BJ (cell line): ENCODE measurements at regions not wholly inside any gene's neighbourhood (a gene's known extent, or its start where the extent isn't known, plus 50 kb on each side); places are given as distances from the start of the nearest gene placed in this dataset.

Experiments used
- CTCF ChIA-PET: fragments of 350-600 bp; formaldehyde crosslinking; extraction: SDS; loops from one replicate; lab custom pipeline; 2021; ENCODE audit warnings: antibody characterized with exemption, inconsistent platforms; lab: Yijun Ruan, JAX
- POLR2A ChIA-PET: fragments of 300-600 bp; sonication (Branson Sonifier 250); formaldehyde crosslinking; extraction: SDS; loops from one replicate; lab custom pipeline; 2021; ENCODE audit warnings: antibody characterized with exemption; lab: Charles Lee
- DNase-seq: peaks from one replicate; pipeline ENCODE4 v3.0.0-alpha.2; 2011; ENCODE audit warnings: low read depth
- H3K27me3 ChIP-seq: 2 replicates; pipeline ENCODE4 v1.6.0; 2011; ENCODE audit warnings: low read length; ENCODE audit not compliant: control insufficient read depth, insufficient read depth
- H3K36me3 ChIP-seq: 2 replicates; pipeline ENCODE4 v1.5.1; 2011; ENCODE audit warnings: low read length; ENCODE audit not compliant: control insufficient read depth, insufficient read depth
- H3K4me3 ChIP-seq: 2 replicates; pipeline ENCODE4 v1.5.1; 2011; ENCODE audit warnings: low read depth, mild to moderate bottlenecking, control low read depth, low read length
- CTCF ChIP-seq: IDR thresholded peaks from 2 replicates; pipeline ENCODE4 v1.5.1; 2011; ENCODE audit warnings: low read depth, mild to moderate bottlenecking, control low read depth, inconsistent platforms, low read length, moderate library complexity; ENCODE audit not compliant: insufficient read depth

GRCh38 chr6:100166956-100167355, 172.9 kb upstream of the MCHR2 start:
- POLR2A ChIA-PET: interaction anchor here (0.6 kb wide), 1 partner anchor 598 kb away, joined by 4 read pairs; no protein-coding TSS in a partner anchor
- Histone ChIP-seq H3K36me3 (no peaks in the 10 kb centered on the region), H3K4me3 (no peak overlapping the region), H3K27me3 (no peaks in the 10 kb centered on the region)
- no peak for TF ChIP-seq CTCF
- CTCF ChIA-PET: no interaction called here
- DNase-seq: no peak

GRCh38 chr6:100165442-100165841, 171.4 kb upstream of the MCHR2 start:
- Histone ChIP-seq H3K27me3 (no peaks in the 10 kb centered on the region), H3K4me3 (no peak overlapping the region), H3K36me3 (no peaks in the 10 kb centered on the region)
- no peak for TF ChIP-seq CTCF
- ChIA-PET POLR2A (no interaction called here), CTCF (interaction anchor here (0.6 kb wide), 1 partner anchor 58 kb away, joined by 3 read pairs; no protein-coding TSS in a partner anchor)
- DNase-seq: no peak

GRCh38 chr6:100163035-100163434, 169.0 kb upstream of the MCHR2 start:
- Histone ChIP-seq H3K27me3 (no peaks in the 10 kb centered on the region), H3K36me3 (no peaks in the 10 kb centered on the region), H3K4me3 (no peak overlapping the region)
- TF ChIP-seq CTCF: no peak
- no peak for DNase-seq
- CTCF ChIA-PET: interaction anchor here (1.7 to 2.1 kb wide), 2 partner anchors 14 to 46 kb away, joined by 3 to 5 read pairs; no protein-coding TSS in a partner anchor
- POLR2A ChIA-PET: interaction anchor here (0.6 kb wide), 1 partner anchor 34 kb away, joined by 11 read pairs; no protein-coding TSS in a partner anchor

- Histone ChIP-seq H3K36me3 (no peaks in the 10 kb centered on the region), H3K4me3 (no peak overlapping the region), H3K27me3 (no peaks in the 10 kb centered on the region)
- TF ChIP-seq CTCF: no peak
- DNase-seq: no peak
- CTCF ChIA-PET: interaction anchor here (0.6 to 2.1 kb wide), 3 partner anchors 13 to 45 kb away, joined by 3 to 5 read pairs (median 3); no protein-coding TSS in a partner anchor
- POLR2A ChIA-PET: interaction anchor here (0.7 kb wide), 1 partner anchor 130 kb away, joined by 3 read pairs; no protein-coding TSS in a partner anchor
Observed at GRCh38 chr6:100161782-100162365, 167.9 kb upstream of the MCHR2 start.

- no peak for TF ChIP-seq CTCF
- H3K27me3 ChIP-seq: no peaks in the 10 kb centered on the region
- ChIA-PET POLR2A (no interaction called here), CTCF (no interaction called here)
- H3K36me3 ChIP-seq: no peaks in the 10 kb centered on the region
- no peak for DNase-seq
- no peak overlapping the region for H3K4me3 ChIP-seq
Observed at GRCh38 chr6:100160930-100161329, 166.9 kb upstream of the MCHR2 start.
